ENCODE measurements at regions not wholly inside any gene's neighbourhood (a gene's known extent, or its start where the extent isn't known, plus 50 kb on each side); places are given as distances from the start of the nearest gene placed in this dataset.

DNA sequence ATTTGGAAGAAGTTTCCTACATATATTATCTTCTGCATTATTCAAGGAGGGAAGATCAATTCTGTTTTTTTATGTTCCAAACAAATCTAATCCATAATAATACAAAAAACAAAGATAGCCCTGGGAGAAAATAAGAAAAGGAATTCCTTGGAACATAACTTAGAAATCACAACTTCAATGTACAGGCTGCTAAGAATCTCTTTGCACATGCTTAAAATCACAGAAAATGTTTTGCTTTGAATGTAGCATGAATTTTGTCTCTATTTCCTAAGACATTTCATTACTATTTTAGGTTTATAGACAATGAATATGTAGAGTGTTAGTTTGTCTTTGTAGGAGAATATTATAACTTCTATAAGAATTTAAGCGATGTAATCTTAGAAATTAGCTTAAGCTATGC, 700.1 kb downstream of the RNF144B start:
- ChIA-PET CTCF (no interaction called here), POLR2A (ENCODE audit: unreplicated experiment) (no interaction called here)
- TF ChIP-seq, protein P1, sequence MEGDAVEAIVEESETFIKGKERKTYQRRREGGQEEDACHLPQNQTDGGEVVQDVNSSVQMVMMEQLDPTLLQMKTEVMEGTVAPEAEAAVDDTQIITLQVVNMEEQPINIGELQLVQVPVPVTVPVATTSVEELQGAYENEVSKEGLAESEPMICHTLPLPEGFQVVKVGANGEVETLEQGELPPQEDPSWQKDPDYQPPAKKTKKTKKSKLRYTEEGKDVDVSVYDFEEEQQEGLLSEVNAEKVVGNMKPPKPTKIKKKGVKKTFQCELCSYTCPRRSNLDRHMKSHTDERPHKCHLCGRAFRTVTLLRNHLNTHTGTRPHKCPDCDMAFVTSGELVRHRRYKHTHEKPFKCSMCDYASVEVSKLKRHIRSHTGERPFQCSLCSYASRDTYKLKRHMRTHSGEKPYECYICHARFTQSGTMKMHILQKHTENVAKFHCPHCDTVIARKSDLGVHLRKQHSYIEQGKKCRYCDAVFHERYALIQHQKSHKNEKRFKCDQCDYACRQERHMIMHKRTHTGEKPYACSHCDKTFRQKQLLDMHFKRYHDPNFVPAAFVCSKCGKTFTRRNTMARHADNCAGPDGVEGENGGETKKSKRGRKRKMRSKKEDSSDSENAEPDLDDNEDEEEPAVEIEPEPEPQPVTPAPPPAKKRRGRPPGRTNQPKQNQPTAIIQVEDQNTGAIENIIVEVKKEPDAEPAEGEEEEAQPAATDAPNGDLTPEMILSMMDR (conservative IDR thresholded peaks at IDR 0.05): no peak
- TF ChIP-seq EZH2 (IDR thresholded peaks at IDR 0.05; ENCODE audit: low read depth): no peak
- intact Hi-C loops (cut with micrococcal nuclease; ENCODE audit: unreplicated experiment): no loop called here
- Histone ChIP-seq H3K4me1 (replicated peaks; ENCODE audit: insufficient read depth) (no peaks in the 10 kb centered on the region), H2AFZ (no peak overlapping the region), H3K9me2 (ENCODE audit: insufficient read depth) (no peaks in the 10 kb centered on the region), H4K20me1 (ENCODE audit: insufficient read depth) (no peaks in the 10 kb centered on the region), H3K27me3 (ENCODE audit: insufficient read depth, low read depth) (no peaks in the 10 kb centered on the region), H3K79me2 (ENCODE audit: low read depth) (no peaks in the 10 kb centered on the region), H3K36me3 (ENCODE audit: low read depth) (no peaks in the 10 kb centered on the region), H3K4me2 (no peak overlapping the region), H3K27ac (no peak overlapping the region), H3F3A (ENCODE audit: insufficient read depth, low read depth) (no peaks in the 10 kb centered on the region), H3K9me3 (ENCODE audit: insufficient read depth, low read depth) (no peaks in the 10 kb centered on the region; the same call in 1 of the 2 replicates), H3K4me3 (no peak overlapping the region)
- no TSS peak for BruUV-seq (replicated peaks)
- no peak for DNase-seq

DNA sequence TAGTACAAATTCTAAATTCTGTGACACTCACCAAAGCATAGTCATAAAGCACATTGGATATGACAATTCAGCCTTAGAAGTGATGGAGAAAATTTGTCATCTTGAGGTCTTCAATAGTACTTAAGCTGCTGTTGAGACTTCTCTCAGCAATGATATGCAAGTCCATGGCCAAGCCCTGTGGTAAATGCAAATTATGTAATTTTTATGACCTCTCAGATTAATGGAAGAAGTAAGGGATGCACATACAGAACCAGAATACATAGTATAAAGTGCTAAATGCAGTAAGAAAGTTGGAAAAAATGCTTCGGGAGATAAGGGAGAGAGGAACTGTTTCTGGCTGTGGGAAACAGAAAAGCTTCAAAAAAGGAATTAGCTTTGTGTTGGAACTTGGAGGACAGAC, 700.7 kb downstream of the RNF144B start:
- Histone ChIP-seq H3K4me3 (no peak overlapping the region), H3K4me2 (no peak overlapping the region), H3K36me3 (ENCODE audit: low read depth) (no peaks in the 10 kb centered on the region), H3K79me2 (ENCODE audit: low read depth) (no peaks in the 10 kb centered on the region), H3K4me1 (replicated peaks; ENCODE audit: insufficient read depth) (no peaks in the 10 kb centered on the region), H2AFZ (no peak overlapping the region), H3K27ac (no peak overlapping the region), H3K27me3 (ENCODE audit: insufficient read depth, low read depth) (no peaks in the 10 kb centered on the region), H4K20me1 (ENCODE audit: insufficient read depth) (no peaks in the 10 kb centered on the region), H3K9me2 (ENCODE audit: insufficient read depth) (no peaks in the 10 kb centered on the region), H3K9me3 (ENCODE audit: insufficient read depth, low read depth) (no peaks in the 10 kb centered on the region; the same call in 1 of the 2 replicates), H3F3A (ENCODE audit: insufficient read depth, low read depth) (no peaks in the 10 kb centered on the region)
- ChIA-PET CTCF (no interaction called here), POLR2A (ENCODE audit: unreplicated experiment) (no interaction called here)
- intact Hi-C loops (cut with micrococcal nuclease; ENCODE audit: unreplicated experiment): no loop called here
- no peak for DNase-seq
- TF ChIP-seq EZH2 (IDR thresholded peaks at IDR 0.05; ENCODE audit: low read depth): no peak
- TF ChIP-seq, protein P1 (conservative IDR thresholded peaks at IDR 0.05): no peak
- BruUV-seq (replicated peaks): no TSS peak

DNA sequence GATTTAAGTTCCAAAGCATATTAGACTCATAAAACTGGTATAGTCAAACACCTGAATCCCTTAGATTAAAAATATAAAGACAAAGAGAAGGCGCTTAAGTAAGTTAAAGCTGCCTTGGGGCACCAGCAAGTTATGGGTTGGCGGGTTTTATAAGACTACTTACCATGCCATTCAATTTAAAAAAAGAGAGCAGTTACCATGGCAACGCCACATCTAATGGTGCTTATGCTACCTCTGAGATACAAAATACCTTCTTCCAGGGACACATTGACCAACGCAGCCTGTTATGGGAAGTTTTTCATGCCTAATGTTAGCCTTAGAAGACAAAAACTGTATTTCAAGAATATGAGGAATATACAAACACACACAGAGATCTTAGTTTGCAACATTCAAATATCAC, 713.6 kb downstream of the RNF144B start:
- Histone ChIP-seq H3K27me3 (ENCODE audit: insufficient read depth, low read depth) (no peaks in the 10 kb centered on the region), H3F3A (ENCODE audit: insufficient read depth, low read depth) (no peaks in the 10 kb centered on the region), H3K79me2 (ENCODE audit: low read depth) (no peaks in the 10 kb centered on the region), H3K36me3 (ENCODE audit: low read depth) (no peaks in the 10 kb centered on the region), H3K9me3 (ENCODE audit: insufficient read depth, low read depth) (no peaks in the 10 kb centered on the region), H3K4me2 (no peak overlapping the region), H2AFZ (no peak overlapping the region), H3K9me2 (ENCODE audit: insufficient read depth) (no peaks in the 10 kb centered on the region), H3K27ac (no peak overlapping the region), H4K20me1 (ENCODE audit: insufficient read depth) (no peaks in the 10 kb centered on the region), H3K4me1 (replicated peaks; ENCODE audit: insufficient read depth) (no peaks in the 10 kb centered on the region), H3K4me3 (no peak overlapping the region)
- POLR2A ChIA-PET (ENCODE audit: unreplicated experiment): interaction anchor here (0.7 kb wide), 1 partner anchor 55 kb away, joined by 3 read pairs; no protein-coding TSS in a partner anchor
- intact Hi-C loops (cut with micrococcal nuclease; ENCODE audit: unreplicated experiment): no loop called here
- CTCF ChIA-PET: no interaction called here
- no peak for DNase-seq
- BruUV-seq (replicated peaks): no TSS peak
- TF ChIP-seq EZH2 (IDR thresholded peaks at IDR 0.05; ENCODE audit: low read depth): no peak
- TF ChIP-seq, protein P1 (conservative IDR thresholded peaks at IDR 0.05): no peak

Data from PC-9 (cell line).